ENCODE measurements at regions not wholly inside any gene's neighbourhood (a gene's known extent, or its start where the extent isn't known, plus 50 kb on each side); places are given as distances from the start of the nearest gene placed in this dataset.
A peak's percentile ranks its signal among the peaks of the same experiment; 100 is the strongest.

- no peak for DNase-seq
Measured at GRCh38 chr18:48488388-48488850, 50.4 kb upstream of the CTIF start.

- DNase-seq: no peak
Measured at GRCh38 chr18:48486754-48487153, 52.1 kb upstream of the CTIF start.

GRCh38 chr18:48485828-48486405, 52.9 kb upstream of the CTIF start:
- no peak for DNase-seq

- peak in 1 of 2 donors; percentile 7 for DNase-seq
Measured at GRCh38 chr18:48481092-48481491, 57.7 kb upstream of the CTIF start.

GRCh38 chr18:48479531-48479930, 59.3 kb upstream of the CTIF start:
- DNase-seq: no peak

- no peak for DNase-seq
Measured at GRCh38 chr18:48477348-48477747, 61.5 kb upstream of the CTIF start.

- no peak for DNase-seq
Measured at GRCh38 chr18:48476550-48476917, 62.3 kb upstream of the CTIF start.

GRCh38 chr18:48475635-48476549, 62.9 kb upstream of the CTIF start:
- DNase-seq: peak; percentile 71 to 77

- DNase-seq: no peak
Measured at GRCh38 chr18:48473816-48474215, 64.6 kb upstream of the ZBTB7C start.

GRCh38 chr18:48472610-48473009, 63.4 kb upstream of the ZBTB7C start:
- no peak for DNase-seq

GRCh38 chr18:48470484-48471180, 61.4 kb upstream of the ZBTB7C start:
- DNase-seq: no peak

GRCh38 chr18:48468151-48468550, 59.0 kb upstream of the ZBTB7C start:
- DNase-seq: peak in 1 of 2 donors; percentile 13

GRCh38 chr18:48467231-48467630, 58.0 kb upstream of the ZBTB7C start:
- DNase-seq: no peak

- DNase-seq: no peak
Measured at GRCh38 chr18:48462510-48462909, 53.3 kb upstream of the ZBTB7C start.

GRCh38 chr18:48460929-48461583, 51.9 kb upstream of the ZBTB7C start:
- no peak for DNase-seq

GRCh38 chr18:48459465-48459864, 50.3 kb upstream of the ZBTB7C start:
- peak; percentile 83 to 85 for DNase-seq

GRCh38 chr18:48459016-48459415, 49.8 kb upstream of the ZBTB7C start:
- DNase-seq: peak; percentile 71 to 77
